Fibroblast of lung (primary cell): ENCODE measurements at regions not wholly inside any gene's neighbourhood (a gene's known extent, or its start where the extent isn't known, plus 50 kb on each side); places are given as distances from the start of the nearest gene placed in this dataset.

Source experiments
- EZH2 ChIP-seq: IDR thresholded peaks from 2 replicates; pipeline ENCODE4 v1.5.1; 2012; ENCODE audit warnings: low read length, control low read depth, mild to moderate bottlenecking; ENCODE audit errors: missing control alignments
- TF ChIP-seq, protein P1 (sequence below), 2 donors: IDR thresholded peaks in 1 of 2; conservative IDR thresholded peaks in 1 of 2; 1 replicate in 1 of 2; 2 replicates in 1 of 2; pipeline ENCODE4 v1.5.1; 2011 to 2012; ENCODE audit warnings: low read length in 2 of 2, control low read depth in 1 of 2, inconsistent platforms in 1 of 2, low read depth in 1 of 2, mild to moderate bottlenecking in 1 of 2

DNA sequence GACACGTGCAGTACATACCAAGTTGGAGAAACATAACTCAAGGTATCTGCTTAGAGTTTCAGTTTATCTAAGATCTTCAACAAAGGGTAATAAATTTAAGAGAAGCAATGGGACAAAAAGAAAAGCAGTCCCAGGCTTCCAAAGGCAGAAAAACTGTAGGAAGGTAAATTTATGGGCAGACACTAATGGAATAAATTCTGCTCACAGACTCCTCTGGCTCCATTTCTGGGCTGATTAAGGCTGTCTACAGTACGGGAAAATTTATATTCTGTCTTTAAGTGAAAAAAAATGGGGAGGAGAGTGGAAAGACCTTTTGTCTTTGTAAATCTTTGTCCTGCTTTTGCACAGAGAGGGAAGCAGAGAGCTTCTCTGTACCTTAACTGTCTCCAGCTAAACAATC, 587.5 kb upstream of the IGFBP3 start:
- TF ChIP-seq, protein P1, sequence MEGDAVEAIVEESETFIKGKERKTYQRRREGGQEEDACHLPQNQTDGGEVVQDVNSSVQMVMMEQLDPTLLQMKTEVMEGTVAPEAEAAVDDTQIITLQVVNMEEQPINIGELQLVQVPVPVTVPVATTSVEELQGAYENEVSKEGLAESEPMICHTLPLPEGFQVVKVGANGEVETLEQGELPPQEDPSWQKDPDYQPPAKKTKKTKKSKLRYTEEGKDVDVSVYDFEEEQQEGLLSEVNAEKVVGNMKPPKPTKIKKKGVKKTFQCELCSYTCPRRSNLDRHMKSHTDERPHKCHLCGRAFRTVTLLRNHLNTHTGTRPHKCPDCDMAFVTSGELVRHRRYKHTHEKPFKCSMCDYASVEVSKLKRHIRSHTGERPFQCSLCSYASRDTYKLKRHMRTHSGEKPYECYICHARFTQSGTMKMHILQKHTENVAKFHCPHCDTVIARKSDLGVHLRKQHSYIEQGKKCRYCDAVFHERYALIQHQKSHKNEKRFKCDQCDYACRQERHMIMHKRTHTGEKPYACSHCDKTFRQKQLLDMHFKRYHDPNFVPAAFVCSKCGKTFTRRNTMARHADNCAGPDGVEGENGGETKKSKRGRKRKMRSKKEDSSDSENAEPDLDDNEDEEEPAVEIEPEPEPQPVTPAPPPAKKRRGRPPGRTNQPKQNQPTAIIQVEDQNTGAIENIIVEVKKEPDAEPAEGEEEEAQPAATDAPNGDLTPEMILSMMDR (conservative IDR thresholded peaks at IDR 0.05 in 1 of 2, IDR thresholded peaks at IDR 0.05 in 1 of 2; ENCODE audit: low read depth in 1 of 2, low read length in 2 of 2) = no peak
- TF ChIP-seq EZH2 = no peak
